Gastrocnemius medialis (tissue), 4 donors: ENCODE measurements at regions not wholly inside any gene's neighbourhood (a gene's known extent, or its start where the extent isn't known, plus 50 kb on each side); places are given as distances from the start of the nearest gene placed in this dataset.

Source experiments
- POLR2A ChIP-seq, 2 donors: fragments of 450-650 bp; IDR thresholded peaks; one replicate each; pipeline ENCODE4 v1.6.1; 2017; ENCODE audit warnings: antibody characterized with exemption in 2 of 2, mild to moderate bottlenecking in 2 of 2, moderate library complexity in 2 of 2
- TF ChIP-seq, protein P1 (sequence below), 5 experiments: fragments of 450-650 bp in 3 of 5; fragments of 200-600 bp in 2 of 5; sonication (generic) in 2 of 5; IDR thresholded peaks in 4 of 5; conservative IDR thresholded peaks in 1 of 5; 1 replicate in 4 of 5; 2 replicates in 1 of 5; pipeline ENCODE4 v1.5.1; 2016 to 2019; ENCODE audit warnings: antibody characterized with exemption in 5 of 5, mild to moderate bottlenecking in 3 of 5, moderate library complexity in 3 of 5

DNA sequence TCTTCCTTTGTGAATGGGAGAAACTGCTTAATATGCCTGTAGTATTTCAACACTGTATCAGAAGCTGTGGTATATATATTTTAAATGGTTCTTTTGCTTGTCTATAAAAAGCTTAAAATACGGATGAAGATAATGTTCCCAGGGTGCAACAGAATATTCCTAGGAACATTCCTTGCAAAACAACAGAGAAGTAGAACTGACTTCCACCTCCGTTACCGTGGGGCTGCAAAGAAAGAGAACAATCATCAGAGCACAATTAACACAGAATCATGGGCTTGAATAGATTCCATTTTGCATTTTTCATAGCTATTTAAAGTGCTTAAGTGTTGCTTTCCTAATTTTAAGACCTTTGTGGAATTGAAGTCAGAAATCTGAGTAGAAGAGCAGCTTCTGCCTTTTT, 1227.7 kb downstream of the EFNB2 start:
- TF ChIP-seq, protein P1, sequence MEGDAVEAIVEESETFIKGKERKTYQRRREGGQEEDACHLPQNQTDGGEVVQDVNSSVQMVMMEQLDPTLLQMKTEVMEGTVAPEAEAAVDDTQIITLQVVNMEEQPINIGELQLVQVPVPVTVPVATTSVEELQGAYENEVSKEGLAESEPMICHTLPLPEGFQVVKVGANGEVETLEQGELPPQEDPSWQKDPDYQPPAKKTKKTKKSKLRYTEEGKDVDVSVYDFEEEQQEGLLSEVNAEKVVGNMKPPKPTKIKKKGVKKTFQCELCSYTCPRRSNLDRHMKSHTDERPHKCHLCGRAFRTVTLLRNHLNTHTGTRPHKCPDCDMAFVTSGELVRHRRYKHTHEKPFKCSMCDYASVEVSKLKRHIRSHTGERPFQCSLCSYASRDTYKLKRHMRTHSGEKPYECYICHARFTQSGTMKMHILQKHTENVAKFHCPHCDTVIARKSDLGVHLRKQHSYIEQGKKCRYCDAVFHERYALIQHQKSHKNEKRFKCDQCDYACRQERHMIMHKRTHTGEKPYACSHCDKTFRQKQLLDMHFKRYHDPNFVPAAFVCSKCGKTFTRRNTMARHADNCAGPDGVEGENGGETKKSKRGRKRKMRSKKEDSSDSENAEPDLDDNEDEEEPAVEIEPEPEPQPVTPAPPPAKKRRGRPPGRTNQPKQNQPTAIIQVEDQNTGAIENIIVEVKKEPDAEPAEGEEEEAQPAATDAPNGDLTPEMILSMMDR (IDR thresholded peaks at IDR 0.05 in 4 of 5, conservative IDR thresholded peaks at IDR 0.05 in 1 of 5): no peak
- TF ChIP-seq POLR2A (IDR thresholded peaks at IDR 0.05): no peak
